ENCODE measurements at regions not wholly inside any gene's neighbourhood (a gene's known extent, or its start where the extent isn't known, plus 50 kb on each side); places are given as distances from the start of the nearest gene placed in this dataset.
"Not testable (repeated sequence)": the region's sequence is repeated elsewhere in the genome, so short reads cannot be mapped to it uniquely, and the experiment has no call there.

DNA sequence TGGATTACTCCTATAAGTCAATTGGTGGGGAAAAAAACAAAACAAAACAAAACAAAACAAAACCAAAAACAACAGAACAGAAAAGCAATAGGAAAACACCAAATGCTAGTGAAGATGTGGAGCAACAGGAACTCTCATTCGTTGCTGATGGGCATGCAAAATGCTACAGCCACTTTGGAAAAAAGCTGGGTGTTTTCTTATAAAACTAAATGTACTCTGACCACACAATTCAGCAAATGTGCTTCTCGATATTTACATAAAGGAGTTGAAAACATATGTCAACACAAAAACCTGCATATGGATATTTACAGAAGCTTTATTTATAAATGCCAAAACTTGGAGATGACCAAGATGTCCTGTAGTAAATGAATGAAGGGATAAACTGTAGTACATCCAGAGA, 703.6 kb upstream of the FAM241A start:
- no peak for DNase-seq
- TF ChIP-seq, protein P1, sequence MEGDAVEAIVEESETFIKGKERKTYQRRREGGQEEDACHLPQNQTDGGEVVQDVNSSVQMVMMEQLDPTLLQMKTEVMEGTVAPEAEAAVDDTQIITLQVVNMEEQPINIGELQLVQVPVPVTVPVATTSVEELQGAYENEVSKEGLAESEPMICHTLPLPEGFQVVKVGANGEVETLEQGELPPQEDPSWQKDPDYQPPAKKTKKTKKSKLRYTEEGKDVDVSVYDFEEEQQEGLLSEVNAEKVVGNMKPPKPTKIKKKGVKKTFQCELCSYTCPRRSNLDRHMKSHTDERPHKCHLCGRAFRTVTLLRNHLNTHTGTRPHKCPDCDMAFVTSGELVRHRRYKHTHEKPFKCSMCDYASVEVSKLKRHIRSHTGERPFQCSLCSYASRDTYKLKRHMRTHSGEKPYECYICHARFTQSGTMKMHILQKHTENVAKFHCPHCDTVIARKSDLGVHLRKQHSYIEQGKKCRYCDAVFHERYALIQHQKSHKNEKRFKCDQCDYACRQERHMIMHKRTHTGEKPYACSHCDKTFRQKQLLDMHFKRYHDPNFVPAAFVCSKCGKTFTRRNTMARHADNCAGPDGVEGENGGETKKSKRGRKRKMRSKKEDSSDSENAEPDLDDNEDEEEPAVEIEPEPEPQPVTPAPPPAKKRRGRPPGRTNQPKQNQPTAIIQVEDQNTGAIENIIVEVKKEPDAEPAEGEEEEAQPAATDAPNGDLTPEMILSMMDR (IDR thresholded peaks at IDR 0.05) = no peak
- H3K4me3 Mint-ChIP-seq = no peak overlapping the region
- H3K36me3 Mint-ChIP-seq (ENCODE audit: low read depth) = no peaks in the 10 kb centered on the region; the same call in 1 of the 2 replicates
- no peaks in the 10 kb centered on the region for H3K9me3 Mint-ChIP-seq
- no peaks in the 10 kb centered on the region for H3K4me1 Mint-ChIP-seq (ENCODE audit: low read depth)
- H3K27me3 Mint-ChIP-seq (ENCODE audit: insufficient read depth) = no peaks in the 10 kb centered on the region; the same call in 1 of the 2 replicates
- H3K27ac Mint-ChIP-seq = no peak overlapping the region

DNA sequence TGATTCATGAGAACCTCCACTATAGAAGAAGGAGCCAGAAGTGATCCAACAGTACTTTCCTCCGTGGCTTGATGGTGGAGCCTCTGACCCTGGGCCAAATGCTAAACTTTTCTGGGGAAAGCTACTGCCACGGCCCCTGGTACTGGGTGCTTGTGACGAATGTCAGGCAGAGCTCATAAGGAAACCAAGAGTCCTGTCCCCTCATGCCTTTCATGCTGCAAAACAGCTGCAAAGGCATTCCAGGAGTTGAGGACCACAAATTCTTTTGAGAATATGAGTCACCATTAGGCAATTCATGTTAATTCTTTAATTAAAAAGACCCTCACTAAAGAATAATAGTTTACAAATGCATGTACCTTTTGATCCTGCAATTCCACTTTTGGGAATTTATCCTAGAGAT, 700.4 kb upstream of the FAM241A start:
- H3K9me3 Mint-ChIP-seq; DNase-seq; H3K27ac Mint-ChIP-seq; H3K4me1 Mint-ChIP-seq (ENCODE audit: low read depth); H3K4me3 Mint-ChIP-seq; H3K27me3 Mint-ChIP-seq (ENCODE audit: insufficient read depth): not testable (repeated sequence)
- peaks cover 15% of the 10 kb centered on the region for H3K36me3 Mint-ChIP-seq (ENCODE audit: low read depth)

DNA sequence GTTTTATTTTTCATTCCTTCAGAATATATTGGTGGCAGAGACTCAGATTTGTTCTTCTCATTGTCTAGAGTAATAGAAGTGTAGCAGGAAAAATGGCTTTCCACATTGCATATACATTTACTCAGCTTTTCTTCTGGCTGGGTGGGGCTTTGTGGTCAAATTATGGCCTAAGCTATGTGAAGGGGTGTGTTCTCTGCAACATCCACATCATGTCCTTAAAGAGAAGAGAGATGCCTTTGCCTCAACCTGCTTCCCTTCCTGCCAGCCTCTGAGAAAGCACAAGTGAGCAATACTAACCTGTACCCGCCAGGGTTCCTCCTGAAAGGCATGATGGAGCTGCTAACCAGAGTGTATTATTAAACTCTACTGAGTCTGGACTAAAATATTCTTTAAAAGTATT, 695.6 kb upstream of the FAM241A start:
- Mint-ChIP-seq H3K27ac (no peak overlapping the region), H3K4me1 (ENCODE audit: low read depth) (peaks cover 24% of the 10 kb centered on the region), H3K27me3 (ENCODE audit: insufficient read depth) (no peaks in the 10 kb centered on the region; the same call in 1 of the 2 replicates), H3K36me3 (ENCODE audit: low read depth) (peaks cover 15% of the 10 kb centered on the region), H3K9me3 (no peaks in the 10 kb centered on the region; the same call in 1 of the 2 replicates), H3K4me3 (no peak overlapping the region)
- TF ChIP-seq, protein P1 (IDR thresholded peaks at IDR 0.05) = no peak
- DNase-seq = no peak

DNA sequence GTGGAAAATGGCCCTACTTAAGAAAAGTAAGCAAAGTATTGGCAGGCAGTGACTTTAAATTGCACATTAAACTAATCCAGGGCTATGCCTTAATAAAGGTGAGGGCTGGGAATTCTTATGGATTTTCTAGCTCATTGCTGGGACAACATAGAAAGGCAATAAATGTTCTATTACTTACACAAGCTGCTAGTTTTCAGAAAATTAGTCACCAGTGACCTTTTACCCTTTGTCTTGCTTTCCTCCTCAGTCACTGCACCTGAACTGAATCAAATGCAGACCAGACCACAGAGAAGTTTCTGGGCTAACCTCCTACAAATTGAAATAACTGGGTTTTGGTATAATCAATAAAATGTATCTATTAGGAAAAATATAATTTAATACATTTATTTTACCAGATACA, 694.4 kb upstream of the FAM241A start:
- Mint-ChIP-seq H3K4me1 (ENCODE audit: low read depth) (peaks cover 30% of the 10 kb centered on the region), H3K27me3 (ENCODE audit: insufficient read depth) (no peaks in the 10 kb centered on the region; the same call in 1 of the 2 replicates), H3K9me3 (no peaks in the 10 kb centered on the region; the same call in 1 of the 2 replicates), H3K36me3 (ENCODE audit: low read depth) (peaks cover 15% of the 10 kb centered on the region), H3K4me3 (no peak overlapping the region), H3K27ac (0 out of 2 replicates have a peak overlapping the region, but pooled peaks have one; percentile 21)
- TF ChIP-seq, protein P1 (IDR thresholded peaks at IDR 0.05) = no peak
- DNase-seq = peak; percentile 21

DNA sequence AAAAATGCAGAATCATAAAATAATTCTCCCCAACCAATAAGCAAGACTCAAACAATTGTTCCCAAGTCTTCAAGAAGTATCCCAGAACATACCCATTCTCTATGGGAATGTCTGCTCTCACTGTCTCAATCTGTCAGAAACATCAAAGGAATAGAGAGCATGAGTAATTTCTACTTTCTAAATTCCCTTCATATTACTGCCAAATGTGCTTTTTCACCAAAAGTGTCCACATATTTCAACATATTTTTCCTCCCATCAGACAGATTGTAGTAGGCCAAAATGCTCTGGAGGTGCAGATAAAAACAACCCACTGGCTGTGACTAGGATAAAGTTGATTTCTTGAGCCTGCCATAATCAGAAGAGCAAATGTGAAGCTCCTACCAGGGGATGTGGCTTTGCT, 692.0 kb upstream of the FAM241A start:
- Mint-ChIP-seq H3K36me3 (ENCODE audit: low read depth) (peaks cover 2% of the 10 kb centered on the region), H3K4me3 (no peak overlapping the region), H3K4me1 (ENCODE audit: low read depth) (peaks cover 30% of the 10 kb centered on the region), H3K27me3 (ENCODE audit: insufficient read depth) (no peaks in the 10 kb centered on the region; the same call in 1 of the 2 replicates), H3K9me3 (no peaks in the 10 kb centered on the region), H3K27ac (no peak overlapping the region)
- TF ChIP-seq, protein P1 (IDR thresholded peaks at IDR 0.05) = no peak
- DNase-seq = no peak

DNA sequence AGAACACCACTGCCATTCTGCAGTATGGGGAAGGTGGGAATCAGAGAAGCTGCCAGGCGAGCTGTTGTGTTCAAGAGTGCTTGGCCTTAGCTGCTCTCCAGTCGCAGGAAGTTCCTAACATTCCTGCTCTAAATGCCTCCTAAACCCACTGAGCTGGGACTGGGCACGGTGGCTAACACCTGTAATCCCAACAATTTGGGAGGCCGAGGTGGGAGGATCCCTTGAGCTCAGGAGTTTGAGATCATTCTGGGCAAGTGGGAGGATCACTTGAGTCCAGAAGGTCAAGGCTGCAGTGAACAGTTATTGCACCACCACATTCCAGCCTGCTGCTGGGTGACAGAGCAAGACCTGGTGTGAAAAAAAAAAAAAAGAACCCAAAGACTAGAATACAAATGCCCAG, 690.3 kb upstream of the FAM241A start:
- H3K4me3 Mint-ChIP-seq = no peak overlapping the region
- H3K4me1 Mint-ChIP-seq (ENCODE audit: low read depth) = peaks cover 23% of the 10 kb centered on the region
- no peak overlapping the region for H3K27ac Mint-ChIP-seq
- DNase-seq = no peak
- H3K9me3 Mint-ChIP-seq = no peaks in the 10 kb centered on the region
- TF ChIP-seq, protein P1 (IDR thresholded peaks at IDR 0.05) = no peak
- no peaks in the 10 kb centered on the region for H3K27me3 Mint-ChIP-seq (ENCODE audit: insufficient read depth)
- no peaks in the 10 kb centered on the region for H3K36me3 Mint-ChIP-seq (ENCODE audit: low read depth)
